Renal cortical epithelial cell (primary cell): ENCODE measurements at regions not wholly inside any gene's neighbourhood (a gene's known extent, or its start where the extent isn't known, plus 50 kb on each side); places are given as distances from the start of the nearest gene placed in this dataset.
"Not testable (repeated sequence)": the region's sequence is repeated elsewhere in the genome, so short reads cannot be mapped to it uniquely, and the experiment has no call there.

Source experiments
- DNase-seq: peaks from one replicate; pipeline ENCODE4 v3.0.0-alpha.2; 2011; ENCODE audit warnings: low read depth

DNA sequence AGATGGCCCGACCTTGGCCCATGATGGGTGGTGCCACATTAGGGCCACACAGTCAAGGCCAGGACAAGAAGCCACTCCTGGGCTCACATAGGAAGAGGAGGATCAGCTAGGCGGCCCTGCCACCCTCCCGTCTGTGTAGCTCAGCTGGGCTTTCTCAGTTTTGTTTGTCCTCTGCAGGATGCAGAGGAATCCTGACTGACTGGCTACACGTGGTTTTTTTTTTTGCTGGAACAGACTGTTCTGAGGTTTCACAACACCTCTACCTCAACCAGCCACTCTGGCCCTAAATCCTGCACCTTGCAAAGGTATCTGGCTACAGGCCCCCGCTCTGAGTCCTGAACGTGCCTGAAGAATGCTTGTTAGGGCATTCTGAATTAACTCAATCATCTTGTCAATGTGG, 88.3 kb upstream of the MSX2 start:
- DNase-seq: no peak

DNA sequence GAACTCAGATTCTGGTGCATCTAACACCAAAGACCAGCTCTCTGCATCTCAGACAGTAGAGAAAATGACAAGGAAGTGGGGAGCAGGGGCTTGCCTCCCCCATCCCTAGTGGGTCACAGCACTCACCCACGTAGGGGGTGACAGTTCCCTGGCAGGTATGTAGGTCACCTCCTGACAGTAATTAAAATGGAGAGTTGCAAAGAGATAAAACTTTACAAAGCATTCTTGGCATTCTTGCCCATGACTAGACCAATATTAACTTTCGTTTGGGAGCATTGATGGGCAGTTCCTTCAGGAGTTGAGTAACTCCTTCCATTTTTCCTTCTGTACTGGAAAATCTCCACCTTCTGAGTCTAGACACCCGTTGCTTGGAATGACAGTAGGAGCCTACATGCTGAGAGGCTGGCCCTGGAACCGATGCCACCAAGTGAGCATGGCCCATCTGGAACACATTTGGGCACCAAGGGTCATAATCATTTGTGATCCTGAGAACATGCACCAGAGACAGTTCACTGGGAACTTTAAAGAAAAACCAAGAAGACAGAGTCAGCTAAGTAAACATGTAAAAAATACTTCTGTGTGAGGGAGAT, 81.5 kb upstream of the MSX2 start:
- DNase-seq: no peak

DNA sequence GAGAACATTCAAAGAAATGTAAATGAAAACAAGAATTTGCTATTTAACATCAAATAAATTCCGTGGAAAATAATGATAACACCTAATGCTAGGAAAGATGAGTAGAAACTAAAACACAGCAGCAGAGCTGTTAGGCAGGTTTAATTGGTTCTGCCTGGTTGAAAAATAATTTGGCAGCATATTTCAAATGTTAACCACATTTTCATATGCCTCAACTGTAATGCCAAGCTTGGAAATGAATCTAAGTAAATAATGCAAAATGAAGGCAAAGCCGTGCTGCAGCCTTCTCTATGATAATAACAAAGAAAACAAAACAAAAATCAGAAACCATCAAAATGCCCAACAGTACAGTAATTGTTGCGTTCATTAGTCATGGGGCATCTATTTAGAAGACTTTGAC, 79.9 kb upstream of the MSX2 start:
- no peak for DNase-seq

DNA sequence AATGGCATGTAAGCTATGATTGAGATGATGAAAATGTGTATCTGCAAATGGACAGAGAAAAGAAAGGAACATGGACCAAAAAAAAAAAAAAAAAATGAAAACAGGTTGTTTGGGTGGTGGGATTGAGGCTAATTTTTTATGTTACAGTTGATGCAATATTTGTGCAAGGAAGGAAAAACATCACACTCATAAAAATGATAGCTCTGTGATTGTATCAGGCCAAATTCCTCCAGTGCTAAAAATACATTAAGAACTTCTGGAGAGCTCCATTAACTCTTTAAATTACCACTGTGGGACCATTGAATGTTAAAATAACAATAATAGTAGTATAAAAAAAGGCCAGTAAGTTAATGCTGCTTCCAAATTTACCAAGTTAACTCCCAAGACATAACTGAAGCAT, 79.5 kb upstream of the MSX2 start:
- no peak for DNase-seq

DNA sequence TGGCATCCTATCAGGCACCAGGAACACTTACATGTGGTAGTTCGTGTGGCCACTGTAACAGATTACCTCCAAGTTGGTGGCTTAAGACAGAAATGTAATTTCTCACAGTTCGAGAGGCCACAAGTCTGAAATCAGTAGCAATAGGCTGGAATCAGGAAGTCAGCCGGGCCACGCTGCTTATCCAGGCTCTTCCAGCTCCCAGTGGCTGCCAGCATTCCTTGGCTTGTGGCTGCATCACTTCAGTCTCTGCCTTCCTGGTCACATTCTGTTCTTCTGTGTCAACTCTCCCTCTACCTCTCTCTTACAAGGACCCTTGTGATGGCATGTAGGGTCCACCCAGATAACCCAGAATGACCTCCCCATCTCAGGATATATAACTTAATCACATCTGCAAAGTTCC, 78.7 kb upstream of the MSX2 start:
- no peak for DNase-seq

DNA sequence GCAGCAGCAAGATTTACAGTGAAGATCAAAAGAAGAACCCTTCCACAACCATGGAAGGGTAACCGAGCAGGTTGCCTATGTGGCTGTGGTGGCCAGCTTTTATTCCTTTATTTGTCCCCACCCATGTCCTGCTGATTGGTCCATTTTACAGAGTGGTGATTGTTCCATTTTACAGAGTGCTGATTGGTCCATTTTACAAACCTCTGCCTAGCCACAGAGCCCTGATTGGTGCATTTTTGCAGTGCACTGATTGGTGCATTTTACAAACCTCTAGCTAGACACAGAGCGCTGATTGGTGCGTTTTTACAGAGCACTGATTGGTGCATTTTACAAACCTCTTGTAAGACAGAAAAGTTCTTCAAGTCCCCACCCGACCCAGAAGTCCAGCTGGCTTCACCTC, 75.8 kb upstream of the MSX2 start:
- not testable (repeated sequence) for DNase-seq

DNA sequence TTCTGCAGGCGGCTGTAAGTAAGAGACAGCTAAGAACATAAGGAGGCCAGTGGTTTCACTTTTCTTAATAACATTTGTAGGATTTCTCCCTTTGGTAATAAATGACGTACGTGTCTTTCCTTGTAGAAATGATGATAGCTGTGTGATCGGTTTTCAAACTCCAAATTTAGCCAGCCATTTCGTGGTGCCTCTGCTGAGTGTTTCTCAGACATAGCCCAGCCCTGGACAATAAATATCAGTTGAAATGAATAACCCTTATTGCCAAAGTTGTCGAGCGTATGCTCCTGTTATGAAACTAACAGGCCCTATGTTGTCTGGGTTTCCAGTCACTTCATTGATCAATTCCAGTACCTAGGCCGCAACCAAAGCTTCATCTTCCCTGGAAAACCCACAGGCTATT, 75.0 kb upstream of the MSX2 start:
- DNase-seq: no peak

DNA sequence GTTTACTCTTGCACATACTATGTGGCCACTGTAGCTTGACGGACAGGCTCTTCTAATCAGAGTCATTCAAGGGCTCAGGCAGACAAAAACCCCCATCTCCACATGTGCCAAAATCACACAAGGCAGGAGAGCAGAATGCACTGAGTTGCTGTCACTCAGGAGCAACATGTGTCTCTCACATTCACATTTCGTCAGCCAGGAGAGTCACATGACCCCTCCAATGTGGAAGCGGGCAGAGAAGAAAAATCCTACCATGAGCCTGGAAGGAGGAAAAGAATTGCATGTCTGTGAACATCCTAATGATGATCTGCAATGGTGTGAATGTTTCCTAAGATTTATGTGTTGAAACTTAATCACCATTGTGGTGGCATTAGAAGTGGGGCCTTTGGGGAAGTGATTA, 69.9 kb upstream of the MSX2 start:
- no peak for DNase-seq

DNA sequence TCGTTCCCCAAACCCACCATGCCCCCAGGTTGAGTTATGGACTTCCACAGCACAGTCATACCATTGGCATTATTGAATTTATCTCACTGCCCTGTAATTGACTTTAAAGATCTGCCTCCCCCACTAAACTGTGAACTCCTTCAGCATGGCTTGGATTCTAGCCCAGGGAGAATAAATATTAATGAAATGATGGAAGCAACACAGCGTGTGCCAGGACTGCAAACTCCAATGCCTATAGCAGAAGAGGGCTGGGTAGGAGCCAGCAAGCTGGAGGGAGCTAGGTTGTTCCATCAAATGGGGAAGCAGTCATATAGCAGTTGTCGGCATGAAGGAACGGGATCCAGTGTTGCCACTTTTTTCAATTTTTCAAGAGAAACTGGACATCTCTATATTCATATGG, 69.0 kb upstream of the MSX2 start:
- no peak for DNase-seq

DNA sequence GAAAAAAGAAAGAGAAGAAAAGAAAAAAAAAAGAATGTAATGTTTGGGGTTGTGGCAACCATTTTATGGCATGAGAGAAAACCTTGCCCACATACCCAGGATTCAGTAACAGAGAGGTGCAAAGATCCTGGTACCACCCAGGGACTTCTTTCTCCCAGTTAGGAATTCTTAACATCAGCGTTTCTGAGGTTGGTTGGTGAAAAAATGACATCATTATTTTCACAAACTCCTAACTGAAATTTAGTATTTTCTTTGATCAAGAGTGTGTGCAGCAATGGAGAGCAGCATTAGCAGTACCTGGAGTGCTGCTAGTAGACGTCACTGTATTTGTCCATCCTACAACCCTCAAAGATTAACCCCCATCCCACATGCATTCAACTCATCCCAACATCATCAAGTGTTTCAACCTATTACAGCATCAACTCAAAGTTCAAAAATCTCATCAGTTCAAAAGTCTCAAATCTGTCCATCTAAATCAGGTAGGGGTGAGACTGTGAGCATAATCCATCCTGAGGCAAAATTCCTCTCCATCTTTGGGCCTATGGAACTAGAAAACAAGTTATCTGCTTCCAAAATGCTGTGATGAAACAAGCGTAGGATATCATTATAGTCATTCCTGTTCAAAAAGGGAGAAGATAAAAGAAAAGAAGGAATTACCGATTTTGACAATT, 60.1 kb upstream of the MSX2 start:
- DNase-seq: no peak

DNA sequence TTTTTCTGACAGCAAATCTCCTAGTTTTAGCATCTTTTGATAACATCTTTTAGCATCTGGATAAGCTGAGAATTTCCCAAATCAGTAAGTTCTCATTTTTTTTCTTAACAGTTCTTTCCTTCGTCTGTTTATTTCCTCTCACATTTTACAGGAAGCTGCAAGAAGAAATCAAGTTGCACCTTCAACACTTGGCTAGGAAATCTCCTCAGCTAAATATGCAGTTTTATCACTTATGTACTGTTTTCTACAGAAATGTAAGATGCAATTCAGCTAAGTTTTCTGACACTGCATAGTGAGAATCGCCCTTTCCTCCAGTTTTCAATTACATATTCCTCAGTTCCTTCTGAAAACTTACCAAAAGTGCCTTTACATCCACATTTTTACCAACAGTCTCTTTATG, 59.0 kb upstream of the MSX2 start:
- no peak for DNase-seq

DNA sequence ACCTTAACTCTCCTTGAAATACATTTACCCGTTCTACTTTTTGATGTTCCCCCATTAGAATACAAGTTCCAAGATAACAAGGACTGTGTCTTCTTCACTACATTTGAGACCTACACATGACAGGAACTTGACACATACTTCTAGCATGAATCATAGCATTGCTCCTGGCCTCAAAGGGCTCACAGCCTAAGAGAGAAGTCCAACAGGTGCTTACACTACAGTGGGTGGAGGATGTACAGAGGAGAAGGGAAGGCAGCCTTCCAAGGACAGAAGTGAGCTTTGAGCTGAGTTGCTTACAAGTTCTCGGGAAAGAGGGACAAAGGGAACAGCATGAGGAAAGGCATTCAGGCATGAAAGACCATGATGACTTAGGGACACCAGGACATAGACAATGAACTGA, 56.9 kb upstream of the MSX2 start:
- no peak for DNase-seq

DNA sequence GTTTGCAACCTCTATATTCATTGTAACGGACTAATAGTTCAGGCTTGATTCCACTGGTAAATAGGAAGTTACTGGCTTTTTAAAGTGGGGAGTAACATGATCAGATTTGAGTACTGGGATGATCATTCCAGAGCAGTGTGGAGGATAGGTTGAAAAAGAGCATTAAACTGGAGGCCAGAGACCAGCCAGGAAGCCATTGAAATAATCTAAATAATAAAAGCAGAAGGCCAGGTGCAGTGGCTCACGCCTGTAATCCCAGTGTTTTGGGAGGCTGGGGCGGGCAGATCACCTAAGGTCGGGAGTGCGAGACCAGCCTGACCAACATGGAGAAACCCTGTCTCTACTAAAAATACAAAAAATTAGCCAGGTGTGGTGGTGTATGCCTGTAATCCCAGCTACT, 56.0 kb upstream of the MSX2 start:
- DNase-seq: no peak
